HG03354 (cell line): ENCODE measurements at regions not wholly inside any gene's neighbourhood (a gene's known extent, or its start where the extent isn't known, plus 50 kb on each side); places are given as distances from the start of the nearest gene placed in this dataset.
"Not testable (repeated sequence)": the region's sequence is repeated elsewhere in the genome, so short reads cannot be mapped to it uniquely, and the experiment has no call there.

ENCODE experiments used
- ATAC-seq: cut with Tn5 transposase; IDR thresholded peaks from one replicate; pipeline ENCODE4 v1.9.1; 2021; ENCODE audit warnings: mild to moderate bottlenecking; ENCODE audit not compliant: unreplicated experiment, poor library complexity, severe bottlenecking

DNA sequence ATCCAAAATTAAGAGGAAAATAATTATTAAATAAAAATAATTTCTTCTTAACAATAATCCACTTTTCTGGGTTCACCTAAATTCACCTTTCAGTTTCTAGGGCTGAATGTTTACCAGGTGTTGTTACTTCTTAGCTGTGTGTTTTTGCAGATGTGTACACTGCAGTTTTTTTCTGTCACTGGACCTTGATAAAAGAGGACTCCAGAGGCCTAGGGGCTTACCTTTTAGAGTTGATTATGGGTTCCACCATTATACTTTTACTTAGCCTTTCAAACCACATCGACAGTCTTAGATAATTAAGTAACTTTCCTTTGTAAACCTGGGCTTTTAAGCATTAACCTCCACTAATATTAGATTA lies 766.5 kb downstream of the BCKDHB start:
- ATAC-seq, result no peak

DNA sequence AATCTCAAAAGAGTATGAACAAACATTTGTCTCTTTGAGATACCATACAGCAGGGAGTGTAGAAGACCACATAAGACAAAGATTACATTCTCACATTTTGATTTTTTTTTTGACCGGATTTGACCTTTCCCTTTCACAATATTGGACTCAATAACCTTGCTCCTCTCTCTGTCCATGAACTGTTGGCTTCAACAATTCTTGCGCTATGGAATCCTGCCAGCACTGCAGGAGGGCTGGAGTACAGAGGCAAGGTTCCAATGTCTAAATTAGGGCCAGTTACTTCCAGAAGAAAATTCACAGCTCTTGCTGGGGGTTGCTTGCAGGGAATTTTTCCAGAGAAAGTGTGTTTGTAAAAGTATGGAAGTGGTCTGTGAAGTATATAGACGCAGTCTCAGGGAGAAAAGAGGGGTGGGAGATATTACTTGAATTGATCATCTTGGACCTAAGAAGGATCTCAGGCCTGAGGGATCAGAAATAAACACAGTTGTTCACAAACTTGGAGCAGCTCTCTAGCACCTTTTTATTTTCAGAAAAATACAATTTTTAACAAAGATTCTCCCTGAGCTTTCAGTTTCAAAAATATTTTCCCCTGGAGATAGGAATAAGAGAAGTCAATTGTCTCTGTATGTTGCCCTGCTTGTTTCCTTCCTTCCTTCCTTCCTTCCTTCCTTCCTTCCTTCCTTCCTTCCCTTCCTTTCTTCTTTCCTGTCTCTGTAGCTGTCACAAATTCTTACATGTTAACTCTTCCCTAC lies 765.9 kb downstream of the BCKDHB start:
- no peak for ATAC-seq

DNA sequence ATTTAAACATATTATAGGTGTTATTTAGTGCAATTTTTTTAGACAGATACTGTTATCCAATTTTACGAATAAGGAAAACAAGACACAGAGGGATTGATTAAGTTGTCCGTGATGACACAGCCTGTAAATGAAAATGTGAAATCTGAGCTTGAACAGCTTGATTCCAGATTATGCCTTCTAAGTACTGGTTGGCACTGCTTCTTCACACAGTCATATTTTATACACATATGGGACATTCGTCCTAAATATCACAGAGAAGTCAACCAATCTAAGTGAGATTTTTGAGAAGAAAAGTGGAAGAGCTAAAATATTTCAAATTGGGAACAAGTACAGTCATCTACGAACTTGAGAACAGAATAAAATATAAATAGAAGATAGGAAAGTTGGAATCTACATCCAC lies 756.3 kb downstream of the BCKDHB start:
- ATAC-seq, result no peak

DNA sequence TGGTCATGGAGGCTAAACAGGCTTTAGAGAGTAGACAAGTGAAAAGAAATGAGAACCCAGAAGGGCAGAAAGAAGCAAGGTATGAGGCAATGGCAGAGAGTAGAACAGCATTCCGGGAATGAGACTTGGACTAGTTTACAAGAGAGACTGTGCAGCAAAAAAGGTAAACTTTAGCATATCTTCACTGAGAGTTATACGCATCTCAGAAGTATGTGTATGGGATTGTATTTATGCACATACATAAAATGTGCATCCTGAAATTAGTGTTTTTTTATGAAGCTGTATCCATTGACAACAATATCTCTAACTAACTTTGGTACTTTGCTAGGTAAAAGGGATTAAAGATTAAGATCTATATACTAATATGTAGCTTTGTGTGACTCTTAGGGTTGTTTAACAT lies 753.6 kb downstream of the BCKDHB start:
- ATAC-seq, result no peak

DNA sequence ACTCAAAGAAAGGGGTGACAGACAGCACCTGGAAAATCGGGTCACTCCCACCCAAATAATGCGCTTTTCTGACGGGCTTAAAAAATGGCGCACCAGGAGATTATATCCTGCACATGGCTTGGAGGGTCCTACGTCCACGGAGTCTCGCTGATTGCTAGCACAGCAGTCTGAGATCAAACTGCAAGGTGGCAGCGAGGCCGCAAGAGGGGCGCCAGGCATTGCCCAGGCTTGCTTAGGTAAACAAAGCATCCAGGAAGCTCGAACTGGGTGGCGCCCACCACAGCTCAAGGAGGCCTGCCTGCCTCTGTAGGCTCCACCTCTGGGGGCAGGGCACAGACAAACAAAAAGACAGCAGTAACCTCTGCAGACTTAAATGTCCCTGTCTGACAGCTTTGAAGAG lies 741.5 kb downstream of the BCKDHB start:
- ATAC-seq, result not testable (repeated sequence)

DNA sequence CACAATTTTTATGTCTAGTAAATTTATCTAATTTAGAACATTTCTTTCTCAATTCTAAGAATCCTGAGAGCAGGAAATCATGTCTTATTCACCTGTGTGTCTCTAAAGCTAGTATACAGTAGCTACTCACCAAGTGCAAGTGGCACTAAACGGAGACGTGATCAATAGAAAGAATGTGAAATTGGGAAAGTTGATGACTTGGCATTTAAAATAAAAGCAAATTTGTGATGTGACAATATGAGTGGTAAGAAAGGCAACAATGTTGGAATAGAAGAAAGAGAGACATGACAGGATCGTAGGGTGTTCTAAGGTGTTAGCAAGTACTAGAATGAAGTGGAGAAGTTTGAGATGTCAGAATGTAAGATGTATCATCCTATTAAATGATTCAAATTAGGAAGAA lies 725.9 kb downstream of the BCKDHB start:
- ATAC-seq, result no peak

DNA sequence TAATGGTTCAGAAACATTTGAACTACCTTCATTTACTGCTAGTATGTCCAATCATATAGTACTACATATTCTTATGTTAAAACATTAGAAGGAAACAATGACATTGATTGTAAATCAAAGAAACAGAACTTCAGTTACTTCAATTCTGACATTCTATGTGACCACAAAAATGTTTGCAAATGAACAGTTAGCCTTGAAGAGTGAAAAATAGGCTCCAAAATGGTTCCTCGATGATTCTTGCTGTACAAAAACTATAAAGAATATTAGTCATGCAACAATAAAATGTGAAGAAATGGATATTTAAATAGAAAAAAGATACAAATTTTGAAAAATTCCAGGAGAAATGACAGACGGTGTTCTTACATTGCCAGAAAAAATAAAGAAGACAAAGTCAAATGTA lies 686.9 kb downstream of the BCKDHB start:
- no peak for ATAC-seq

DNA sequence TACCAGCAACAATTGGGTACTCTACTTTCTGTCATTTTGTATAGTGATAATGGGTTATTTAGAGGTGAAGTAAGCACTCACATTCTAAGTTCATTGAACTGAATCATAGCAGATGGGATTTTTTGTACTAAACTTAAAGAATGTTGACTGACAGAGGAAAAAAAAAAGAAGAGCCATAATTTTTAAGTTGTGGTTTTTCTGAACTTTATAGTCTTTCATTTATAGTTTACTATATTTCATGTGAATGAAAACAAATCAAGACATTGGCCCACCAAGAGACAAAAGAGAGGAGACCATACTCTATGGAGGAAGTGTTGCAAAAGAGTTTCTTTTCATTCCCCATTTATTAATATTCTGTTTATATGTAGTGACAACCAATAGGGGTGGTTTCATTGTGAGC lies 685.7 kb downstream of the BCKDHB start:
- no peak for ATAC-seq

DNA sequence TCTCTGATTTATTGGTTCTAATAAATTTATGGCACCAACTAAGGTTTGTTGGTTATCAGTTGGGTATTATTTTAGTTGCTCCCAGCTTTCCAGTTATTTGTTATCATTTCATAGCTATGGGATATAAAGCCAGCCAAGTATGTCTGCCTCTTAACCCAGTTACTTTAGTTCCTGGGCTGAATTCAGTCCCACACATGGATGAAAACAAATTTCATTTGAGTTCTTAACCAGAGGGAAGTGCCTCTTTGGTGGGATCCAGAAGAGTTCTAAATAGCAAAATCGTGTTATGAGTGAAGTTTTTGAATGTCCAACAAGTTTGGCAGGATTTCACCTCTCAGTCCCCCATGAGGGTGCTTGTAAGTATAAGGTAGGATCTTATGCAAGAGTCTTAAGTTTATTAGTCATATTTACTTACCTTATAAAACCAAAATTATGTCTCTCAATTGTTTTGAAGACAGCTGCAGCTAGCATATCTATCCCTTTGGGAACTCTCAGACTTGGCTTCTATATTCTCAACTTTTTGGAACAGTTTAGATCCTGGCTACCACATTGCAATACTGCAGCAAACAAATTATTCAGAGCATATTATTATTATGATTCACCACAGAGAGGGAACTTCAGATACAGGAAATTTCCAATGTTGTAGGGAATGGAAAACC lies 683.6 kb downstream of the BCKDHB start:
- ATAC-seq, result no peak

DNA sequence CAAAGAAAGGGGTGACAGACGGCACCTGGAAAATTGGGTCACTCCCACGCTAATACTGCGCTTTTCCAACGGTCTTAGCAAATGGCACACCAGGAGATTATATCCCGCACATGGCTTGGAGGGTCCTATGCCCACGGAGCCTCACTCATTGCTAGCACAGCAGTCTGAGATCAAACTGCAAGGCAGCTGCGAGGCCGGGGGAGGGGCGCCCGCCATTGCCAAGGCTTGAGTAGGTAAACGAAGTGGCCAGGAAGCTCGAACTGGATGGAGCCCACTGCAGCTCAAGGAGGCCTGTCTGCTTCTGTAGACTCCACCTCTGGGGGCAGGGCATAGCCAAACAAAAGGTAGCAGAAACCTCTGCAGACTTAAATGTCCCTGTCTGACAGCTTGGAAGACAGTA lies 676.8 kb downstream of the BCKDHB start:
- ATAC-seq, result not testable (repeated sequence)

DNA sequence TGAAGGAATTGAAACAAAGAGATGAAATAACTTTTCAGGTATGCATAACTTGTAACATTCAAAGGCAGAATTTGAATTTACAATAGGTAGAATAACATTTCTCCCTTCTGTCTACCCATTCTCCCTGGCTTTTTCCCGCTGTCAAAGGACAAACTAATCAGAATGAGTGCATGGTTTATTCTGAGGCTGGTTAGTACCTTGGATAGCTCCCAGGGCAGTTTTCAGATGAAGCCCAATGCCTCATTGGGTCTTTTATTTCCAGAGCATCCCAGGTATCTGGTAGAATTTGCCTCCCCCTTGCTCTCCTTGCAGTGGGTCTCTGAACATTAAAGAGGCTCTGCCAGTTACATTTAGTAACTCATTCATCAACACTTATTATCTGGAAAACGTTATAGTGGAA lies 665.5 kb downstream of the BCKDHB start:
- ATAC-seq, result no peak

DNA sequence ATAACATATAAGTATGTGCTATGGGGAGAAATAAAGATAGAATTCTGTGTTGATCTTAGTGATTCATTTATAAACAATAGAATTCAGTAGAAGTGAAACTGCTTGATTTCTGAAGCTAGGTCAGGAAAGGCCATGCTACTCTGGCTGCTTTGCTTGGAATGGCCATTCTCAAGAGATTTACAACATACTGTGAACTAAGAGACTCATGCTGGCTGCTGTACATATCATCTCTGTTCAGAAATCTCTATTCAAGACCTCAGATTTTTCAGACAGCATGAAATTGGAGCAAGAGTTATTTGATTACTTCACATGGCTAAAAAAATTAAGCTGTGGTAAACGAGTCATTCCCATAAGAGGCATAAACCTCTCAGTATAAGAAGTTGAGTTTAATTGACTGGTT lies 662.6 kb downstream of the BCKDHB start:
- ATAC-seq, result no peak

DNA sequence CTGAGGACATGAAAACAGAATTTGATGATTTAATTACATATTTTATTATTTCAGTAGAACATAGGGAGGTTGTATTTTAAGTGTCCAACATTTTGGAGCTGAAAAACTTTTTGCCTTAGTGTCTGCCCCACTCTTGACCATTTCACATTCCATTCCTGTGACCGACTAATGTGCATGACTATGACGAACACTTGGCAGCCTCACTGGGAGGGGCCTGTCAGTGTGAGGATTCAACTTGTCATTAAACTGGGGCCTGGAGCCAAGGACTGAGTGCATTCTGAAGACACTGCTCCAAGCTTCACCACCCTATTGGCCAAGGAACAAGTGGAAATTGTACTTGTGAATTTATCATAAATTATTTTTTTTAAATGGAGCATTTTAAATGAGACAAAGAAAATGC lies 661.3 kb downstream of the BCKDHB start:
- no peak for ATAC-seq

DNA sequence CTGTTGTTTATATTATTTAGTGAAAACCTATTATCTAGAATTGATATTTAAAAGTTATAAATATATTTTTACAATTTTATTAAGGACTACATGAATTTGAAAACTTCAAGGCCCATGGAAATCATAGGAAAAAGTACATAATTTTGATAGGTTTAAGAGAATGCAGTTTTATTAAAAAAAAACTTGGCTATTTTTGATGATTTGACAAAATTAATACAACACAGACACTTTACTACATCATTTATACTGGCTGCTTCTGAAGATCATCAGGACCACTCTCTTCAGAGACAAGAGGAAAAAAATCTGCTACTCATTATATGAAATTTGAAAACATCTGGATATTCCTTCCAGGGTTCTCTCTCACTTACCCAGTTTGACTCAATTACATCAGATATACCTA lies 637.7 kb downstream of the BCKDHB start:
- ATAC-seq, result no peak

DNA sequence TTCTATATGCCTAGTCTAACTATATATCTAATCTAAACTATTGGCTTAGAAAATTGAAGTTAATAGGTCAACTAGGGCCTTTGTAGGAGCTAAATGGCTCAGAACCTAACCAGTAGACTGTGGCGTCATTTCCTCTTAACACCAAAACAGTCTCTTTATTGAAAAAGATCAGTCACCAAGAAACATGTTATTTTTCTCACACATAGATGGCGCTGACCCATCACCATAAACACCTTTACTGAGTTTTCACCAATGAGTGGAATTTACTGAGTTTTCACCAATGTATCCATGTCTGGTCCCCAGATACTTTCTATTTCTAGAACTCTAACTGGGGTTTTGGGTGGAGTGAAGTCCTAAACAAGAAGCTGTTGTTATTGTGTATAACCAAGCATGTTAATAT lies 636.0 kb downstream of the BCKDHB start:
- no peak for ATAC-seq

DNA sequence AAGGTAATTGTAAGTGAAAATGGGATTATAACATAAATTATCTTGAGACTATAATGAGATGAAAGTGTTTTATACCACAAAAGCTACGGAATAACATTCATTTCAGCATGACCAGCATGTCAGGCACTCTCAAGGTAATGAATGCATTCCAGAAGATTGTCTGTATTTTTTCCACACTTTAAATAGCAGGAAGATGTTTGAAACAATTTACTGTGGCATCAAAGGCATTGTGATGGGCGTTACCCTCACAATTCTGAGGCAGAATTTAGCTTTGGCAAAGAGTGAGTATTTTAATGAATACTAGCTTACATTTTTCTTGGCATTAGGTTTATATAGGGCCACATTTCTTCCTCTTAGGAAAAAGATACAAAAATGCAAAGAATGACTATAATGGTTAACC lies 627.2 kb downstream of the BCKDHB start:
- ATAC-seq, result no peak

DNA sequence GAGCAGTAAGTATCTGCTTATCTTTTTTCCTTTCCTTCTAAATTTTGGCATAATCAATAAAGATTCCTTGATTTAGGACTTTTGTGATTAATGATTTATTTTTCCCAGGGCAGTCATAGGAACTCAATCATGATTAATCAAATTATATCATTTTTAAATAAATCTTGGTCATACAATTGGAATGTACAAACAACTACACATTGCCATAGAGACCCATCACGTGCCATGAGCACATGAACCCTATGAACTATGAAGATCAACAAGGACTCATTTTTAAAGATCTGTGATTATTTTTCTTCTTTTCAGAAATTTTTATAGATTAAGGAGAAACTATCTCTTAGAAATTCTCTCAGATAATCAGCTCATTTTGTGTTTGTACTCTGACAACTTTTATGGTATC lies 622.4 kb downstream of the BCKDHB start:
- ATAC-seq, result no peak

DNA sequence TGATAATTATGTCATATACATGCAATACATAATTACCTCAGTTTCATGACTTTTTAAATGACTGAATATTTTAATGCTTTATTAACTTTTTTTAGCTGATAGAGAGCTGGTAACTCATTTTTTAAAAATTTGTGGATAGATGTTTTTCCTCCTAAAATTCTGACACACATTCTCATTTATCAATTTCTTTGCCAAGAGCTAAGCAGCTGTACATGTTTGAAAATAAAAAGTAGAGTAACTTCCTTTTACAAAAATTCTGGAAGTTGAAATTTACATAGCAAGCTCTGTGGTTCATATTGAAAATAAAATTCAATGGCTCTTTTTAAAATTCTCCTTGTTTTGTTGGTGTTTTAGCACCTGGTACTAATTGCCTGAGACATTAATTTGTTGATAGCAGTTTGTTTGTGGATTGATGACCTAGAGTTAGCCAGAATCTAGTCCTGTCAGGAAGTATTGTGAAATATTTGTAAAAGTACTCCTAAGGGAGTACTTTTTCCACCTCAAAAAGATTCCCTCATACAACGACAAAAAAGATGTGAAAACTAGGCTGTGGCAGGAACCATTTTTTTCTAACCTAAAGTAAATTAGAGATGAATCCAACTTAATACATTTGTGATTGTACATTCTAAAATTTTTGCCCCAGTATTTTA lies 621.8 kb downstream of the BCKDHB start:
- no peak for ATAC-seq

DNA sequence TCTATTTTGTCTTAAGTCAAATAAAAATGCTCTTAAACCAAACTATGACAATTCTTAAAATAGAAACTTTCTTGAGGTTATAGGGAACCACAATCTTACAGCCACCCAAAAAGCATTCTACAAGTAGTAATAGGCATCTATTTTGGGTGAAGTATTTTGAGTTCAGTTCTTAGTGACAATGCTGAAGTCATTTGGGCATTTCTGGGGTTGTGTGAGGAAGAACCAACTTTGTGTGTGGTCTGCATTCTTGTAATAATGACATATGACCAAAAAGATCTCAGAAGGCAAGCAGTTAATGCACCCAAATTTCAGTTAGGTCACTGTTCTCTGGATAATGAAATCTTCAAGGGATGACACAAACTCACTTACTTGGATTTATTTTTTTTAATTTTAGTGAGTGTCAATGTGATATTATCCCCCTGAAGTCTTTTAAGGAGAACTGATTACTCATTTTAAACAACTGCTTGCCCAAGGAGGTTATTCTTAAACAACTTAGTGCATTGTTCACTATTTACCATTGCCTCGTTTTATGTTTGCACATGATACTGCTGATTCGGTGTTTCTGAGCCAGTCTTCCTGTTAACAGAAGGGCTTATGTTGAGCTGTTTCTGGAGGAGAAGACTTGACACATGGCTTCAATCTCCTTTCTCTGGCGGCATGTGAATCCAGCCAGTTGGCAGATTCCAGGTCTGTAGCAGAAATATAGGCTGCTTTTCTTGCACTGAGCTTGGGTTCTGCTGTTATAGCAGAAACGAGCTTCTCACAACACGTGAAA lies 618.9 kb downstream of the BCKDHB start:
- ATAC-seq, result no peak

DNA sequence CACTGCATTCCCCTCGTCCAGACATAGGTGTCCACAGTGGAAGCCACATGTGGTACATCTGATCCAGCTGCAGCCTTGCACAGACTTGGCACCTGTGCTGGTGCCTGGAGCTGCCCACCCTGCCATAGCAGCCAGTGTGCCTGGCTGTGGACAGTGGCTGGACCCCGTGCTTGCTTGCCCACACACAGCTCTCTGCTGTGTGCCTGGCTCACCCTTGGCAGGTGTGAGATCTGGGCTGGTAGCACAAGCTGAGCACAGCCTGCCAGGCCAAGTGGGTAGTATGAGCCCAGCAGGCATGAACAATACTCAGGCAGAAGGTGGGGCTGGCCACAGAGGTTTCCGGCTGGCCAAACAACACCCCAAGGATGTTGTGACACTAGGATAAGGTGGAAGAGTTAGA lies 614.4 kb downstream of the BCKDHB start:
- no peak for ATAC-seq

DNA sequence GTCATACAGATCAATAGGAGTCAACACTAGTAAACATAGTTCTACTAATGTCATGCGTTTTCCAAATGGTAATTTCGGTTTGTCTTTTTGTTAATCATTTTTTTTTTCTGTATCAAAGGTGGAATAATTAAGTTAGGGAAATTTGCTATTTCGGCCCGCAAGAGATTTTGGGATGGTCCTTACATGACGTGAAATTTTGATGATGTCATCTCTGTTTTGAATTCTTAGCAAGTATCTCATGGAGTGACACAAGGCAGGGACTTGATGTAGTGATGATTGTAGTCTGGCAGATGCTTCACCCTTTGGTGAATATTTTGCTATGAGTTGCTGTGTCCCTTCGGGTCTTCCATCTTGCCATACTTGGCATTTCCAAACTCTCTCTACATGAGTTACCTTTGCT lies 608.0 kb downstream of the BCKDHB start:
- no peak for ATAC-seq
